T-helper 17 cell (primary cell): ENCODE measurements at regions not wholly inside any gene's neighbourhood (a gene's known extent, or its start where the extent isn't known, plus 50 kb on each side); places are given as distances from the start of the nearest gene placed in this dataset.

ENCODE experiments used
- ATAC-seq: fragments of 150-1000 bp; cut with Tn5 transposase; 2 replicates; pipeline ENCODE4 v1.10.0; 2021; ENCODE audit warnings: mild to moderate bottlenecking, moderate library complexity
- DNase-seq, 3 donors: peaks; one replicate each; pipeline versions ENCODE4 v3.0.0 to v3.0.0-alpha.2; 2020 to 2021
- H3K9me3 ChIP-seq: one replicate; pipeline ENCODE4 v1.7.0; 2013; ENCODE audit warnings: low read length, mild to moderate bottlenecking; ENCODE audit not compliant: control insufficient read depth, poor library complexity, severe bottlenecking
- H3K27ac Mint-ChIP-seq: one replicate; pipeline ENCODE4 v1.8.0; 2022; ENCODE audit warnings: mild to moderate bottlenecking, moderate library complexity, mixed read lengths
- H3K27me3 Mint-ChIP-seq: one replicate; pipeline ENCODE4 v1.8.0; 2022; ENCODE audit warnings: mixed read lengths
- H3K36me3 Mint-ChIP-seq: one replicate; pipeline ENCODE4 v1.8.0; 2022; ENCODE audit warnings: low read depth, mixed read lengths
- H3K4me1 Mint-ChIP-seq: one replicate; pipeline ENCODE4 v1.8.0; 2022; ENCODE audit warnings: mild to moderate bottlenecking, mixed read lengths
- H3K4me3 Mint-ChIP-seq: one replicate; pipeline ENCODE4 v1.8.0; 2022; ENCODE audit warnings: mild to moderate bottlenecking, moderate library complexity, mixed read lengths

DNA sequence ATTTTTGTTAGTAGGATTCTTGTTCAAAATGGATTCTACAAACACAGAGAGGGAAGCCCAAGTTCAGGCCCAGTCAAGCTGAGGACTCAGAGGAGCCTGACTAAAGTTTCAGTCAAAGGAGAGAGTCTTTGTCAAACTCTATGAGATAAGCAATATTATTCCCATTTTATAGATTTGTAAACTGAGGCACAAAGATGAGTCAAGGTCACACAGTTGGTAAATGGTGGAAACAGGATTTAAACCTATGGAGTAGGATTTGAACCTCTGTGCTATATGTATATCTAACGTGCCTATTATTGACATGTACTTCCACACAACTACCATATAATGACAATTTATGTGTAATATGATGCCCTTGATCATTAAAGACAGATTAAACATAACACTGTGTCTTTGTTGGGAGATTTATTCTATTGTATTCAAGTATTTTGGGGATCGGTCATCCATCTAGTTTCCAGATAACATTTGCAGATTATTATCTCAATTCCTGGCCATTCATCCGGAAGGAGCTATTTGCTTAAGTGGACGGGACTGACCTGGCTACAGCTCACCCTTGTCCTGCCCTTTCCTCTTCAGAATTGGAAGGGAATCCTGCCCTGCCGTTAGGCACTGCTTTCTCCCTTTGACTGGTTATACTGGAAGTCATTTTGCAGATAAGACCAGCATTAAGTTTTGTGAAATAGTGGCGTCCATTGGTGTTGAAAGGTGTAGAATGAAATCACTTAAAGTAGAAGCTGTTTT is 86.1 kb upstream of the LMO4 start:
- H3K9me3 ChIP-seq: no peaks in the 10 kb centered on the region
- Mint-ChIP-seq H3K4me1 (no peaks in the 10 kb centered on the region), H3K27ac (no peak overlapping the region), H3K36me3 (no peaks in the 10 kb centered on the region), H3K27me3 (peaks cover 14% of the 10 kb centered on the region), H3K4me3 (no peak overlapping the region)
- ATAC-seq (no peak), DNase-seq (no peak)

GRCh38 chr1:87243573-87243972 is 85.1 kb upstream of the LMO4 start:
- Mint-ChIP-seq H3K4me3 (no peak overlapping the region), H3K4me1 (no peaks in the 10 kb centered on the region), H3K27ac (no peak overlapping the region), H3K27me3 (peaks cover 6% of the 10 kb centered on the region), H3K36me3 (no peaks in the 10 kb centered on the region)
- no peak for DNase-seq
- no peak for ATAC-seq
- no peaks in the 10 kb centered on the region for H3K9me3 ChIP-seq

- H3K36me3 Mint-ChIP-seq: no peaks in the 10 kb centered on the region
- H3K4me1 Mint-ChIP-seq: no peaks in the 10 kb centered on the region
- H3K4me3 Mint-ChIP-seq: no peak overlapping the region
- no peak for DNase-seq
- H3K9me3 ChIP-seq: no peaks in the 10 kb centered on the region
- ATAC-seq: no peak
- H3K27me3 Mint-ChIP-seq: peaks cover 7% of the 10 kb centered on the region
- H3K27ac Mint-ChIP-seq: no peak overlapping the region
Observed at GRCh38 chr1:87246436-87246835, 82.2 kb upstream of the LMO4 start.

- ATAC-seq: no peak
- no peaks in the 10 kb centered on the region for H3K36me3 Mint-ChIP-seq
- no peaks in the 10 kb centered on the region for H3K9me3 ChIP-seq
- no peak overlapping the region for H3K4me3 Mint-ChIP-seq
- H3K4me1 Mint-ChIP-seq: no peaks in the 10 kb centered on the region
- H3K27me3 Mint-ChIP-seq: peaks cover 11% of the 10 kb centered on the region
- no peak for DNase-seq
- no peak overlapping the region for H3K27ac Mint-ChIP-seq
Observed at GRCh38 chr1:87249803-87250202, 78.9 kb upstream of the LMO4 start.

- ATAC-seq: no peak
- Mint-ChIP-seq H3K36me3 (no peaks in the 10 kb centered on the region), H3K4me3 (no peak overlapping the region), H3K4me1 (no peaks in the 10 kb centered on the region), H3K27me3 (peaks cover 13% of the 10 kb centered on the region), H3K27ac (no peak overlapping the region)
- DNase-seq: no peak
- no peaks in the 10 kb centered on the region for H3K9me3 ChIP-seq
Observed at GRCh38 chr1:87250336-87250735, 78.3 kb upstream of the LMO4 start.

DNA sequence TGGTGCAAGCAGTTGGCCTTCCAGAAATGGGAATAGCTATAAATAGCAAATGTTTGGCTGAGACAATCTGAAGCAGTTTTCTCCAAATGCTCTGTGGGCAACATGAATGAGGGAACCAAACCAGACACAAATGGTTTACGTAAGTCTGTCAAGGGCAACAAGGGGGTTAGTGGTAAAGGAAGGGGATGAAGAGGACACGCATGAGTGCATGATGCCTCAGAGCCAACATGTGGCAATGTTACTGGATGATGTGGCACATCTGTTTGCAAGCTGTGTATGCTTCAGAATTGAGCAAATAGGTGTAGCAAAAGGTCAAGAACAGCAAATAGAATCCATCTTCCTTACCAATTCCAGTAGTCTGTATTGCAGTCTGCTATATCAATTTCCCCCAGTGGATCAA is 76.3 kb upstream of the LMO4 start:
- no peaks in the 10 kb centered on the region for H3K9me3 ChIP-seq
- DNase-seq (no peak), ATAC-seq (no peak)
- H3K27ac Mint-ChIP-seq: no peak overlapping the region
- H3K27me3 Mint-ChIP-seq: peaks cover 13% of the 10 kb centered on the region
- H3K4me1 Mint-ChIP-seq: no peaks in the 10 kb centered on the region
- H3K36me3 Mint-ChIP-seq: no peaks in the 10 kb centered on the region
- H3K4me3 Mint-ChIP-seq: no peak overlapping the region

DNA sequence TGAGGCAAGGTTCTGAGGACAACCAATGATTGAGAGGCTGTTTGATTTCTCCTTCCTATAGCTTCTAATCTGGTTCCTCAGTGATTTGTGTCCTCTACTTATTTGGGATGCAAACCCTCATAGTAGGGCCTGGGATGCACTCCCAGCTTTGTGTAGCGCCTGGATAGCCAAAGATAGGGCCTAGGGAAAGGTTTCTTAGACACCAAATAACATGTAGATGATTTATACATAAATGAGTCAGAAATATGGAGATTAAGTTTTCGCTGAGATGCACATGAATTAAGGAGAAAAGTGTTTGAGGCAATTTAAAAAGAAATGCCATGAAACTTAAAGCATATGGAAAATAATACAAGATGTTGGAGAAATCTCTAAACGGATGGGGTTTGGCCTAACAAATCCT is 66.0 kb upstream of the LMO4 start:
- Mint-ChIP-seq H3K36me3 (no peaks in the 10 kb centered on the region), H3K4me3 (no peak overlapping the region), H3K27ac (no peak overlapping the region), H3K4me1 (no peaks in the 10 kb centered on the region), H3K27me3 (peaks cover 13% of the 10 kb centered on the region)
- ATAC-seq (no peak), DNase-seq (no peak)
- H3K9me3 ChIP-seq: no peaks in the 10 kb centered on the region

DNA sequence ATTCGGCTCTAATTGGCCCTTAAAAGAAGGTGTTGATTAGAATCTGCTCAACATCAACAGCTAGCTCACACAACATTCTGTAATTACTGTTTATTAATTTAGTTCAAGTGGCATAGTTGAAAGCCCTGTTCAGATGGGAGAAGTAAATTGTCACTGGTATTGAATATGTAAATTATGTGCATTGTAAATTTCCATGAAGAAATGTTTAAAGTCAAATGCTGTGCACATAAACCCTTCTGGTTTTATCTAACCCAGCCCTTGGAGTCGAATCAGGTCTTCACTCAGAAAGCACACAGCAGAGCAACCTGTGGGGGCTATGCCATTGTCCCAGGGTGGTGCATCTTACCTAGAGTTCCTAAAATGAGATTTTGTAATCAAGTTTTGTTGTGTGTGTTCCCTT is 65.4 kb upstream of the LMO4 start:
- ATAC-seq (no peak), DNase-seq (no peak)
- Mint-ChIP-seq H3K4me1 (no peaks in the 10 kb centered on the region), H3K4me3 (no peak overlapping the region), H3K36me3 (no peaks in the 10 kb centered on the region), H3K27me3 (peaks cover 18% of the 10 kb centered on the region), H3K27ac (no peak overlapping the region)
- no peaks in the 10 kb centered on the region for H3K9me3 ChIP-seq

DNA sequence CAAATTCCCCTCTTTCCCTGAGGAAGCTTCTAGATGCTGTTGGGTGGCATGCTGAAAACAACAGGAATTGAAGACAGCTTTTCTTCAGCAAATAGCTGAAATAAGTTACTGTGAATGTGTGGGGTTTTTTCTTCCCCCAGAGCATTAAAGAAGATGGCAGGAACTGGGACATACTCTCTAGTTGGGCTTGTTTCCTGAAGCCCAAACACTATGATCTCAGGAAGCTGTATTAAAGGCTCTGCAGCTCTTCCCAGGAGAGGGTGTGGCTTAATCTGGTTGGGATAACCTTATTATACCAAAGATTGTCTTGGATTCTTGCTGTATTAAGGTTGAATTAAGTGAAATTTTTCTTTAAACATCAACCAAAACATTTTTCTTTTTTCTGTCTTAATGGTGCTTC is 64.9 kb upstream of the LMO4 start:
- no peak for DNase-seq
- Mint-ChIP-seq H3K4me1 (no peaks in the 10 kb centered on the region), H3K4me3 (no peak overlapping the region), H3K27ac (no peak overlapping the region), H3K27me3 (peaks cover 18% of the 10 kb centered on the region), H3K36me3 (no peaks in the 10 kb centered on the region)
- no peaks in the 10 kb centered on the region for H3K9me3 ChIP-seq
- ATAC-seq: no peak

DNA sequence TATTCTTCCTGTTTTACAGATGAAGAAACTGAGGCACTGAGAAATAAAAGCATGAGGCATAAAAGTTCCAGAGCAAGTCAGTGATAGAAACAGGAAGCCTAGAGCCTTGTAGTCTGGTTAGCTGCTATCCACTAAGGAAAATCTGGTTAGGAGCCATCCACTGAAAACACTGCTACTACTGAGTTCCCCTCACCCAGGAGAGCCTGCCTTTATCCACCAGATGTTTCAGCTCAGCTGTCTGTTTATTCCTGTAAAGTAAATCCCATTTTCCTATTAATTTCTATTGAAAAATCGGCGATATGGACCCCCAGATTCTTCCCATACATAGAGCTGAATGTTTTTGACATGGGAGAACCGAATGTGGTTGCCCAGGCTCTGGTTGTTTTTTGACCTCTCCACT is 63.7 kb upstream of the LMO4 start:
- no peaks in the 10 kb centered on the region for H3K9me3 ChIP-seq
- ATAC-seq: no peak
- H3K36me3 Mint-ChIP-seq: no peaks in the 10 kb centered on the region
- H3K27me3 Mint-ChIP-seq: peaks cover 24% of the 10 kb centered on the region
- H3K27ac Mint-ChIP-seq: no peak overlapping the region
- H3K4me1 Mint-ChIP-seq: no peaks in the 10 kb centered on the region
- H3K4me3 Mint-ChIP-seq: no peak overlapping the region
- DNase-seq: no peak

DNA sequence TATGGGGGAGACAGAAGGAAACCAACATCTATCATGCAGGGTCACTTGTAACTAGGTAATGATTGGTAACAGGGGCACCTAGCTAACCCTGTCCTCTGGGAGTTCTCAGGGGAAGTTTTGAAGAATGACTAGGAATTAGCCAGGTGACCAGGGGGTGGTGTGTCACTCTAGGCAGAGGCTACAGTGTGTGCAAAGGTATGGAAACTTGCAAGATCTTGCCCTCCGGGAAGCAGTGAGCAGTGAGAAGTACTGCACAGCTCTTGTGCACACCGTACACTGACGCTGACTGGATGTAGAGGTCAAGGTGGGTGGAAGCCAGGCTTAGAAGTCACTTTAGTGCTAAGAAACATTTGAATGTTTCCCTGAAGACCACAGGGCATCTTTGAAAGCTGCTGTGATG is 62.9 kb upstream of the LMO4 start:
- no peaks in the 10 kb centered on the region for H3K36me3 Mint-ChIP-seq
- H3K9me3 ChIP-seq: no peaks in the 10 kb centered on the region
- no peak overlapping the region for H3K4me3 Mint-ChIP-seq
- H3K27me3 Mint-ChIP-seq: peaks cover 24% of the 10 kb centered on the region
- H3K4me1 Mint-ChIP-seq: no peaks in the 10 kb centered on the region
- ATAC-seq: no peak
- H3K27ac Mint-ChIP-seq: no peak overlapping the region
- no peak for DNase-seq

- no peak overlapping the region for H3K4me3 Mint-ChIP-seq
- H3K27ac Mint-ChIP-seq: no peak overlapping the region
- peaks cover 34% of the 10 kb centered on the region for H3K27me3 Mint-ChIP-seq
- no peaks in the 10 kb centered on the region for H3K4me1 Mint-ChIP-seq
- H3K36me3 Mint-ChIP-seq: no peaks in the 10 kb centered on the region
- no peak for DNase-seq
- no peaks in the 10 kb centered on the region for H3K9me3 ChIP-seq
- ATAC-seq: no peak
Observed at GRCh38 chr1:87268111-87268510, 60.6 kb upstream of the LMO4 start.

GRCh38 chr1:87269921-87270320 is 58.8 kb upstream of the LMO4 start:
- no peak for ATAC-seq
- no peaks in the 10 kb centered on the region for H3K4me1 Mint-ChIP-seq

DNA sequence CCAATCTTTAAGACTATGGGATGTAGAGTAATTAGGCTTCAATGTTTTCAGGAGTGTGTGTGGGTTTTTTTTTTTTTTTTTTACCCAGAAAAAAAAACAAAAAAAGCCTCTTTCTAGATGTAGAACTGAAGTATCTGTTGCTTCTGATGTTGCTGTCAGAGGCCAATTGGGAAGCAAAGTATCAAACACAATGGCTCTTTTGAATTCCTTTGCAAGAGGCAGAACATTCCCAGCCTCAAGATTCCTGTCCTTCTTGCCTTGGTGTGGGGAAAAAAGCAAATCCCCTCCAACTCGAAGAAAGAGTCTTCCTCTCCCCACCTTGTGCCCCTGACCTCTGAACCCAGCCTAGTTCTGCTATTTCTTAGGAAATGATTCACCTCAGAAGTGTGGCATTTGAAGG is 55.4 kb upstream of the LMO4 start:
- no peaks in the 10 kb centered on the region for H3K9me3 ChIP-seq
- no peaks in the 10 kb centered on the region for H3K36me3 Mint-ChIP-seq
- peaks cover 54% of the 10 kb centered on the region for H3K27me3 Mint-ChIP-seq
- ATAC-seq: no peak
- H3K27ac Mint-ChIP-seq: no peak overlapping the region
- no peaks in the 10 kb centered on the region for H3K4me1 Mint-ChIP-seq
- DNase-seq: no peak
- H3K4me3 Mint-ChIP-seq: no peak overlapping the region

More at GRCh38 chr1:87269921-87270320, 58.8 kb upstream of the LMO4 start:
- H3K9me3 ChIP-seq: no peaks in the 10 kb centered on the region
- Mint-ChIP-seq H3K27me3 (peaks cover 45% of the 10 kb centered on the region), H3K4me3 (no peak overlapping the region), H3K27ac (no peak overlapping the region), H3K36me3 (no peaks in the 10 kb centered on the region)
- no peak for DNase-seq
